Smooth muscle cell (in vitro differentiated cells): ENCODE measurements at regions not wholly inside any gene's neighbourhood (a gene's known extent, or its start where the extent isn't known, plus 50 kb on each side); places are given as distances from the start of the nearest gene placed in this dataset.

ENCODE experiments used
- DNase-seq: peaks from one replicate; lab custom pipeline; 2025; ENCODE audit not compliant: unreplicated experiment; lab: John Stamatoyannopoulos, UW
- H2AFZ ChIP-seq: fragments of 200-600 bp; sonication (generic); 2 replicates; pipeline ENCODE4 v1.6.0; 2016; ENCODE audit warnings: antibody characterized with exemption, low read depth, mild to moderate bottlenecking
- H3F3A ChIP-seq: fragments of 200-600 bp; sonication (generic); 2 replicates; pipeline ENCODE4 v1.6.0; 2017; ENCODE audit warnings: antibody characterized with exemption, low read depth
- H3K27ac ChIP-seq: fragments of 200-600 bp; sonication (generic); 2 replicates; pipeline ENCODE4 v1.5.1; 2016; ENCODE audit warnings: low read depth, mild to moderate bottlenecking
- H3K27me3 ChIP-seq: fragments of 200-600 bp; sonication (generic); 2 replicates; pipeline ENCODE4 v1.6.1; 2016; ENCODE audit warnings: low read depth, mild to moderate bottlenecking
- H3K36me3 ChIP-seq: fragments of 200-600 bp; sonication (generic); 2 replicates; pipeline ENCODE4 v1.5.1; 2016; ENCODE audit warnings: low read depth
- H3K4me1 ChIP-seq: fragments of 200-600 bp; sonication (generic); 2 replicates; pipeline ENCODE4 v1.5.1; 2016; ENCODE audit warnings: low read depth
- H3K4me2 ChIP-seq: fragments of 200-600 bp; sonication (generic); 2 replicates; pipeline ENCODE4 v1.6.0; 2016; ENCODE audit warnings: mild to moderate bottlenecking
- H3K4me3 ChIP-seq: fragments of 200-600 bp; sonication (generic); 2 replicates; pipeline ENCODE4 v1.5.1; 2016; ENCODE audit warnings: mild to moderate bottlenecking
- H3K79me2 ChIP-seq: fragments of 200-600 bp; sonication (generic); 2 replicates; pipeline ENCODE4 v1.6.0; 2016; ENCODE audit warnings: low read depth, mild to moderate bottlenecking
- H3K9ac ChIP-seq: fragments of 200-600 bp; sonication (generic); 2 replicates; pipeline ENCODE4 v1.6.0; 2016; ENCODE audit warnings: low read depth
- H3K9me3 ChIP-seq: fragments of 200-600 bp; sonication (generic); replicated peaks from 2 replicates; pipeline ENCODE4 v1.5.1; 2016; ENCODE audit warnings: low read depth
- H4K20me1 ChIP-seq: fragments of 200-600 bp; sonication (generic); 2 replicates; pipeline ENCODE4 v1.6.0; 2016; ENCODE audit warnings: low read depth
- WGBS: methylation state at CpG from one replicate; pipeline ENCODE4 v1.1.7; 2016; ENCODE audit warnings: low lambda C conversion rate; 5-methylcytosine and 5-hydroxymethylcytosine counted together
- TF ChIP-seq, protein P1 (sequence below): fragments of 200-600 bp; sonication (generic); IDR thresholded peaks from 2 replicates; pipeline ENCODE4 v1.5.1; 2017; ENCODE audit warnings: borderline replicate concordance, mild to moderate bottlenecking, antibody characterized with exemption; ENCODE audit not compliant: insufficient read depth, poor library complexity, severe bottlenecking

- H3K9me3 ChIP-seq = no peaks in the 10 kb centered on the region
- no peak overlapping the region for H3K4me2 ChIP-seq
- no peak for DNase-seq
Measured at GRCh38 chr14:48725051-48725734, 861.0 kb downstream of the RPS29 start.

GRCh38 chr14:48723841-48724495, 862.2 kb downstream of the RPS29 start:
- H3K4me3 ChIP-seq = no peak overlapping the region
- H3K4me1 ChIP-seq = no peaks in the 10 kb centered on the region
- peak overlapping the region; percentile 7 for H3K27ac ChIP-seq
- no peaks in the 10 kb centered on the region for H4K20me1 ChIP-seq
- no peak for DNase-seq
- no peaks in the 10 kb centered on the region for H3K36me3 ChIP-seq
- H3K4me2 ChIP-seq = peak overlapping the region; percentile 17
- no peak overlapping the region for H3K9ac ChIP-seq
- WGBS = 0% methylated on average over 1 of the region's 1 CpG
- no peaks in the 10 kb centered on the region for H3K9me3 ChIP-seq
- no peaks in the 10 kb centered on the region for H3K79me2 ChIP-seq
- H2AFZ ChIP-seq = peak overlapping the region; percentile 26
- TF ChIP-seq, protein P1, sequence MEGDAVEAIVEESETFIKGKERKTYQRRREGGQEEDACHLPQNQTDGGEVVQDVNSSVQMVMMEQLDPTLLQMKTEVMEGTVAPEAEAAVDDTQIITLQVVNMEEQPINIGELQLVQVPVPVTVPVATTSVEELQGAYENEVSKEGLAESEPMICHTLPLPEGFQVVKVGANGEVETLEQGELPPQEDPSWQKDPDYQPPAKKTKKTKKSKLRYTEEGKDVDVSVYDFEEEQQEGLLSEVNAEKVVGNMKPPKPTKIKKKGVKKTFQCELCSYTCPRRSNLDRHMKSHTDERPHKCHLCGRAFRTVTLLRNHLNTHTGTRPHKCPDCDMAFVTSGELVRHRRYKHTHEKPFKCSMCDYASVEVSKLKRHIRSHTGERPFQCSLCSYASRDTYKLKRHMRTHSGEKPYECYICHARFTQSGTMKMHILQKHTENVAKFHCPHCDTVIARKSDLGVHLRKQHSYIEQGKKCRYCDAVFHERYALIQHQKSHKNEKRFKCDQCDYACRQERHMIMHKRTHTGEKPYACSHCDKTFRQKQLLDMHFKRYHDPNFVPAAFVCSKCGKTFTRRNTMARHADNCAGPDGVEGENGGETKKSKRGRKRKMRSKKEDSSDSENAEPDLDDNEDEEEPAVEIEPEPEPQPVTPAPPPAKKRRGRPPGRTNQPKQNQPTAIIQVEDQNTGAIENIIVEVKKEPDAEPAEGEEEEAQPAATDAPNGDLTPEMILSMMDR = no peak
- no peaks in the 10 kb centered on the region for H3K27me3 ChIP-seq
- H3F3A ChIP-seq = no peaks in the 10 kb centered on the region

More at GRCh38 chr14:48725051-48725734, 861.0 kb downstream of the RPS29 start:
- H3K36me3 ChIP-seq = no peaks in the 10 kb centered on the region
- no peaks in the 10 kb centered on the region for H3K4me1 ChIP-seq
- H3F3A ChIP-seq = no peaks in the 10 kb centered on the region
- H3K79me2 ChIP-seq = no peaks in the 10 kb centered on the region
- H2AFZ ChIP-seq = no peak overlapping the region
- no peaks in the 10 kb centered on the region for H4K20me1 ChIP-seq
- no peak overlapping the region for H3K27ac ChIP-seq
- WGBS = 92% methylated on average over 6 of the region's 6 CpGs
- no peak overlapping the region for H3K9ac ChIP-seq
- no peaks in the 10 kb centered on the region for H3K27me3 ChIP-seq
- TF ChIP-seq, protein P1 = no peak
- no peak overlapping the region for H3K4me3 ChIP-seq

DNA sequence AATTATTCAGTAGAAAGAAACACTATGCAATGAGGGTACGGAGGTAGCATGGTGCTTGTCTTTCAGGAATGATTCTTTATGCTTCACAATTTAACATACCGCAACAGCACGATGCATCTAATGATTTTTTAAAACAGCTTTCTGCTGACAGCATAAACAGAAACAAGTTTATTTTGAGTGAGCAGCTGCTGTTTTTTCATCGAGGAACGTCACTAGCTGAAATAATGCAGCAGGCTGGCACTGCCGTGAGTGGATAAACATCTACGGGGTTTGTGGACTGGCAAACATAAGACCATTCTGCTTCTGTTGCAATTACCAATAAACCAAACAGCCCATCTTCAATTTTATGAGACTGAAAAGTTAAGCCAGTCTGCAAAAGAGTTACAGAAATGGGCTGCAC, 871.8 kb downstream of the RPS29 start:
- H4K20me1 ChIP-seq = no peaks in the 10 kb centered on the region
- DNase-seq = no peak
- no peaks in the 10 kb centered on the region for H3F3A ChIP-seq
- no peak overlapping the region for H3K4me3 ChIP-seq
- H3K9me3 ChIP-seq = no peaks in the 10 kb centered on the region
- peak overlapping the region; percentile 48 for H3K4me2 ChIP-seq
- H3K36me3 ChIP-seq = no peaks in the 10 kb centered on the region
- no peaks in the 10 kb centered on the region for H3K4me1 ChIP-seq
- WGBS = 65% methylated on average over 7 of the region's 7 CpGs
- TF ChIP-seq, protein P1 = no peak
- H3K27me3 ChIP-seq = no peaks in the 10 kb centered on the region
- no peak overlapping the region for H3K9ac ChIP-seq
- H2AFZ ChIP-seq = peak overlapping the region; percentile 84
- no peaks in the 10 kb centered on the region for H3K79me2 ChIP-seq
- H3K27ac ChIP-seq = no peak overlapping the region
